ENCODE measurements at regions not wholly inside any gene's neighbourhood (a gene's known extent, or its start where the extent isn't known, plus 50 kb on each side); places are given as distances from the start of the nearest gene placed in this dataset.

GRCh38 chr6:137734005-137734874 is 132.8 kb upstream of the TNFAIP3 start:
- no peak for DNase-seq (ENCODE audit: low read depth in 2 of 2)

- DNase-seq (ENCODE audit: low read depth in 2 of 2), result no peak
These were observed 132.2 kb upstream of the TNFAIP3 start for GRCh38 chr6:137734875-137735182.

GRCh38 chr6:137736048-137736818 is 130.8 kb upstream of the TNFAIP3 start:
- DNase-seq (ENCODE audit: low read depth in 2 of 2), result no peak

GRCh38 chr6:137736911-137737310 is 130.1 kb upstream of the TNFAIP3 start:
- DNase-seq (ENCODE audit: low read depth in 2 of 2), result no peak

DNA sequence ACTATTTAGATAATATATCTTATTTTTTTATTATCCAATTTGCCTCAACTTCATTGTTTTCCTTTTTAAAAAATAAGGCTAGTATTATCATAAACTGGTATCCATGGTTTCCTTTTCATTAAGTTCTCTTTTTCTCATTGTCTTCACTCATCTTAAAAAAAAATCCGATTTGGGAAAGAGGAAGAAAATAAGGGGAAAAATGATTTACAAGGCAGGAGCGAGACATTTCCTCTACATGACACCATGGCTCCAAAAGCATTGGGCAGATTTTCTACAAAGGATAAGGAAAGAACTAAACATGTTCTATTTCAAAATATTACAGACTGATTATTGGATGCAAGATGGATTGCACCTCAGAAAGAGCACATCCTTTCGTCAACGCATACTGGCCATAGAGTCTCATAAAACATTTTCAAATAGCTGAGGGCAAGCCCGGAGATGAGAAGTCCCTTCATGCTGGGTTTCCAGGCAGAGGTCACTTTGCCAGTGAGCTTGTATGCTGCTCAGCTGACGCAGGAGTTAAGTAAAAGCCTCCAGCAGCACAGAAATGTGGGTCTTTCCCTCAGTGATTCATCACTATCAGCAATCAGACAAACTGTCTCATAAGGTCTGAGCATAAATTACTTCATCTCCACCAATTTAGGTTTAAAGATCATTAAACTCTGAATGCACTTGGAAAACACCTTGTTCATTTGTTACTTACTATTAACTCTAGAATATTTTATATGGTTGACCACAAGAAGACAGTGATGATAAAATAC is 129.0 kb upstream of the TNFAIP3 start:
- DNase-seq (ENCODE audit: low read depth in 2 of 2), result no peak

DNA sequence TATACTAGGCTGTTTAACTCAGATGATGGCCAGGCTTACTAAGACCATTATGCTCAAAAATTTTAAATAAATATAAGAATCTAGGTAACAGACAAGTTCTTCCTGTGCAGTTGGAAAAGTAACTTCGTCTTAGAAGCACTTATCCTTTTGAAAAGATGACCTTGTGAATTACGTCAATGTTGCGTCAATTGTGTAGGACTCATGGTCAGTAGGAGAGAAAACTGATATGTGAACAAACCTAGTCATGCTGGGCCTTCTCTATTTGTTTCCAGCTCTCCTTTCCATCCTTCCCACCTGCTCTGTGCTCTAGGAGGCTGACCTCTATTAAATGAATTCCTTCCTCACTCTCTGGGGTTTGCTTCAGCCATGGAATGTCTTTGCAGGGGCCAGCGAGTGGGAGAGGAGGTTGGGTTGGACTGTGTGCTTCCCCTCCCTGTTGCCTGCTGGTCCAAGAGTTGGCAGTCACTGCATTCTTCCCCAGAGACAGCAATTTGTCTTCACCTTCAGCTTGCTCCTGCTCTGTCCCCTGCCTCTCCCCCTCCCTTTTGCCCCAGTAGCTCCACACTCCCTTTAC is 128.0 kb upstream of the TNFAIP3 start:
- DNase-seq (ENCODE audit: low read depth in 2 of 2), result no peak

- no peak for DNase-seq (ENCODE audit: low read depth in 2 of 2)
These were observed 127.5 kb upstream of the TNFAIP3 start for GRCh38 chr6:137739544-137739943.

DNA sequence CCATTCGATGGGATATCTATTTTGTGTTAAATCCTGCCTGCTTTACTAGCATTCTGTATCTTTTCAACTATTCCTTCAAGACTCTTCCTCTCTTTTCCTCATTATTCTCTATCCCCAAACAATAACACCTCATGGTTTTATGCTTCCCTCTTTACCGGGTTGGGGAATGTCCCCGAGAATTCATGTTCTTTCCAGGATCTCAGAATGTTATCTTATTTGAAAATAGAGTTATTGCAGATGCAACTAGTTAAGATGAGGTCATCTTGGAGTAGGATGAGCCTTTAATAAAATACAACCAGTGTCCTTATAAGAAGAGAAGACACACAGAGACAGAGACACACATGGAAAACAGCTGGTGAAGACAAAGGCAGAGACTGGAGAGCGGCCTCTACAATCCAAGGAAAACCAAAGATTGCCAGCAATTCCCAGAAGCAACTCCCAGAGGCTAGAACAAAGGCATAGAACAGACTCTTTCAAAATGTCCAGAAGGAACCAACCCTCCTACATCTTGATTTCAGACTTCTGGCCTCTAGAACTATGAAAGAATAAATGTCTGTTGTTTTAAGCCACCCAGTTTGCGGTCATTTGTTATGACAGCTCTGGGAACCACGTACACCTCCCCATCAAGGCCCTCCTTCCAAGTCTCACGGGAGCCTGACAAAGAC is 126.8 kb upstream of the TNFAIP3 start:
- DNase-seq (ENCODE audit: low read depth in 2 of 2), result no peak

- DNase-seq (ENCODE audit: low read depth in 2 of 2), result no peak
These were observed 125.9 kb upstream of the TNFAIP3 start for GRCh38 chr6:137740967-137741761.

- DNase-seq (ENCODE audit: low read depth in 2 of 2), result no peak
These were observed 123.6 kb upstream of the TNFAIP3 start for GRCh38 chr6:137743493-137743892.

DNA sequence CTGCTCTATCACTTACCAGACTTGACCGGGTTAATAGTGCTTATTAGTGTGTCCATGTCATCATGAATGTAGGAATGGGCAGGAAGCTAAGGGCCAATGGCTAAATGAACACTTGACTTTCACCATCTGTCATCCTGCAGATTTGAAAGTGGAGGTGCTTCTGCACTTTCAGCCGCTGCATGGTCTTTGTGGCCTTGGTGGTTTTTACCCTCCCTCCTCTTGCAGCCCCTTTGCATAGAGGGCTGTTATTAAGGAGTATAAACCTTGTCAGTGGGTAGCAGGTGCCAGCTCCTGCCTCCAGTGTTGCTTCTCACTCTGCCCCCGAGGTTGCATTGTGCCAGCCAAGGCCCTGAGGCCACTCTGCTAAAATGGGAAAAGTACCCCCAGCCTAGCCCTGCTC is 122.2 kb upstream of the TNFAIP3 start:
- DNase-seq (ENCODE audit: low read depth in 2 of 2), result no peak

DNA sequence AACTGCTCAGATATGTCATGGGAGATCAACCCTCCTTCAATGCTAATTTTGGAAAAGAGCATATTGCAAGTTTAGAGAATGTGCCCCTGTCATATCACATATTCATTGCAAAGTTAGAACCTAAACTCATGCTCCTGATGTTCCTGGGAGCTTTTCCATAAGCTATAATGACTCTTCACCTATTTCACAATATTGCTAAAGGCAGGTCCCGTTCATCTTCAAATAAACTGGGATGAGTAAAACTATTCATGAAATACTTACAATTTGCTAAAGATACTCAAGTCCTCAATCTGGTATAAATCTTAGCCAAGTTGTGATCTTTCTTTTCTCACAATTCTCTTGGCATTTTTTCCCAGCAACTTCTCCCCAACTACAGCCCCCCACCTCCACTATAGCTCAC is 121.7 kb upstream of the TNFAIP3 start:
- DNase-seq (ENCODE audit: low read depth in 2 of 2), result no peak

DNA sequence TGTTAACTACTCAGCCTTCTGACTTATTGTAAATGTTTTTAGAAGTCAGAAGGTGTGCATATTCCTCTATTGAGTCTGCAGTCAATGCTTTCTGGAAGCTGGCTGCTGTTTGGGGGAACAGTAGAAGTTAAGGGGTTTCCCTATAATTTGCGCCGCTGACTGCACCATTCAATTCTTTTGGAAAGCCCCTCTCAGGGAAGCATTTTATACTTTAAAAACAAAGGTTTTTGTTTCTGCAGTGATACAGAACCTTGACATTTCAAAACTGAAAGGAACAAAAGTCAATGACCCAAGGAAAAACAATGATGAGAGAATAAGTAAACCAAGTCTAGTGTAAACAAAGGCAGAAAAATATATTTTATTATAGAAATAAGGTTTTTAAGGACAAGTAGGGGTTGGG is 120.8 kb upstream of the TNFAIP3 start:
- DNase-seq (ENCODE audit: low read depth in 2 of 2), result no peak

- no peak for DNase-seq (ENCODE audit: low read depth in 2 of 2)
These were observed 117.3 kb upstream of the TNFAIP3 start for GRCh38 chr6:137749696-137750211.

DNA sequence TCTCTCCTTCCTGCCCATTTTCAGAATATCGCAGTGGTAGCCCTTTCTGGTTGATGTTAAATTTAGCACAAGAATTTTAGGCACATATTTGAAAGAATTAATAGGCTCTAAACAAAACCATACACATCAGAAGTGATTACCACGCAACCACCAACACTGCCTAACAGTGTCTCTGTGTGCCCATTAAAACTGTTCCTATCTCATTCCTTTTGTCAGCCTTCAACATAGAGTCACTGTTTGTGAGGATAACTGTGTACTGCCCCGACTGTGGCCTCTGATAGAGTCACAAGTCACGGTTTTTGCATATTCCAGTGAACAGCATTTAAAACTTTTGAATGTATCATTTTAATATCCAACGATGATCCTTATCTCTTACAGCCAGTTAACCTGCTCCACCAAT is 116.8 kb upstream of the TNFAIP3 start:
- no peak for DNase-seq (ENCODE audit: low read depth in 2 of 2)

DNA sequence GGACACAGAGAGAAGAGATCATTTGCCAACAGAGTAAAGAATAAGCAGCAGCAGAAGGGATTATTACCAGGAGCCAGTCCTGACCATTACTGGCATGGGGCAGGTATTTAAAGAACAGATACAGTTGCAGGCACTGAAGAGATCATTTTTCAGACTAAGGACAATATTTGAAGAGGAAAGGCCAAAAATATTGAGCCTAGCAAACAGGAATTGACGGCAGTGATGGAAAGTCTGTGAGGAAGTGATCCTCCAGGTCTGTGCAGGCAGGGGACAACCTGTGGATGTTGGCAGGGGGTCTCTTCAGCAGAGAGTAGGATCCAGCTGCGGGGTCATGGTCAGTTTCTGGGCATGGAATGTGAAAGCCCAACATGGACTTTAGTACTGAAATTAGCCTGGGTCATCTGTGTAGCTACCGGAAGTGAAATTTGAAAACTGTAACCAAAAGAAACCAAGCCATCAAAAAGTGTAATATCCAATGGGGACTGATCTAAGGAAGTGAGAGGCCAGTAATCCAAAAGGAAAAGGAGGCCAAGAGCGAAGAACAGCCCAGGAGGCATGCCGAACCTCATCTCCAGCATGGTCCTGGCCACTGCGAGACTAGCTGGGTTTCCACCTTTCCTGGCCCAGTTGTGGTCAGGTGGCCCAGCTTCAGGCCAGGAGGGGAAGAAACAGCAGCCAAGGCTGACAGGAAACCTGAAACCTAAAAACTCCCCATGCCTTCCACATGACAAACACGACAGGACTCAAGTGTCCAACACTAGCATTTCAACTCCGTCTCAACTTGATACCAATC is 115.1 kb upstream of the TNFAIP3 start:
- no peak for DNase-seq (ENCODE audit: low read depth in 2 of 2)

GRCh38 chr6:137754366-137754765 is 112.7 kb upstream of the TNFAIP3 start:
- DNase-seq (ENCODE audit: low read depth in 2 of 2), result no peak

GRCh38 chr6:137754866-137755265 is 112.2 kb upstream of the TNFAIP3 start:
- no peak for DNase-seq (ENCODE audit: low read depth in 2 of 2)

DNA sequence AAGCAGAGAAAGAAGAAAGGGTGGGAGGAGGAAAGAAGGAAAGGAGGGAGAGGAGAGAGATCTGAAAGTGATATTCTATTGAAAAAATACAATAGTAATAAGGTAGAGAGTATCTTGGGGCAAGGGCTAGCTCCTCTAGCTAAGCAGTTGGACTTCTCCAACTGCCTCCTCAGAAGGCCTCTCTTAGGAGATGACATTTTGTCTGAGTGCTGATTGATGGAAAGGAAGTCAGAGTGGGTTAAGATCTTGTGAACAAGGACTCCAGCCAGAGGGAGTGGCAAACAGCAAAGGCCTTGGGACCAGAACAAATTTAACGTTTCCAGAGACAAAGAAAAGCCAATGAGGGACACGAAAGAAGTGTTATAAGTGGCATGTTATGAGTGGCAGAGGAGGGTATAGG is 111.8 kb upstream of the TNFAIP3 start:
- DNase-seq (ENCODE audit: low read depth in 2 of 2), result no peak

DNA sequence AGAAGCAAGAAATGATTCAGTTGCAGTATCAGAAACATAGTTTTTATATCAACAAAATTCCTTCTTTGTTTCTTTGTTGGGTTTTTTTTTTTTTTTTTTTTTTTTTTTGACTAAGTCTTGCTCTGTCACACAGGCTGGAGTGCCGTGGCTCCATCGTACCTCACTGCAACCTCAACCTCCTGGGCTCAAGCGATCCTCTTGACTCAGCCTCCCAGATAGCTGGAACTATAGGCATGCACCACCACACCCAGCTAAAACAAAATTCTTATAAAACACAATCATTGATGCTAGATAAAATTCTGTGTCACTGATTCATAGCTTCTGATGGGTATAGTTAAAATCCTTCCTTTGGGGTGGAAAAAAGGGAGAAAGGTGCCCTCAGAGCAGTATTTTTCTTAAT is 110.3 kb upstream of the TNFAIP3 start:
- no peak for DNase-seq (ENCODE audit: low read depth in 2 of 2)
